ENCODE measurements at regions not wholly inside any gene's neighbourhood (a gene's known extent, or its start where the extent isn't known, plus 50 kb on each side); places are given as distances from the start of the nearest gene placed in this dataset.

DNA sequence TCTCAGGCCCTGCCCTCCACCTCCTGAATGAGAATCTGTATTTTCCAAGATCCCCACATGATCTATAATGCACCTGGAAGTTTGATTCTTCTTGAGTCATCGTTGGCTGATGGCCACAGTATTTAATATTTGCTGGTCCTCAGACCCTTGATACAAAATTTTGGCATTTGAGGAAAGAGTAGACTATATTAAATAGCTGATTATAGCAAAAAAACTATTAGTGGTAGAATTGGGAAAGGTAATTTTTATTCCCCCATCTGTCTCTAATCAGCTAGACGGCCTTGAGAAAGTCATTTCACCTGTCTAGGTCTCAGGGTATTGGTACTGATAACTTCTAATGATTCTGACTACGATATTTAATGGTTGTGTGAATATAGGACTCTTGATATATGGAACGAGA, 176.8 kb downstream of the BMP2 start:
- TF ChIP-seq ZFX (IDR thresholded peaks at IDR 0.05): no peak
- H3K27ac ChIP-seq: no peak overlapping the region

DNA sequence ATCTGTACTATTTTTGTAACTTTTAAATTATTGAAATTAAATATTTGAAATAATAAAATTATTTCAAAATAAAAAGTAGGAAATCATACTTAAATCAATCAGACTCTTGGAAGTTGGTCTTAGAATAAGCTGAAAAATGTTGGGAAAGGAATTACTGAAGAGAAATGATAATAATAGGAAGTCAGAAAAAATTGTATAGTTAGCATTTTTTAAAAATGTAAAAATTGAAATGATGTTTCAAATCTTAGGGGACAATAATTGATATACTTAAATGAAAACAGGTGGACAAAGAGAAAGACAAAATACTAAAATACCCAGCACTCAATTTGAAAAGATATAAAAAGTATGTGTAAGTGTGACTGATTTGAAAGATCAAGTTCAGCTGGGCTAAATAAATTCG, 186.1 kb downstream of the BMP2 start:
- no peak for TF ChIP-seq ZFX (IDR thresholded peaks at IDR 0.05)
- TF ChIP-seq, protein P1, sequence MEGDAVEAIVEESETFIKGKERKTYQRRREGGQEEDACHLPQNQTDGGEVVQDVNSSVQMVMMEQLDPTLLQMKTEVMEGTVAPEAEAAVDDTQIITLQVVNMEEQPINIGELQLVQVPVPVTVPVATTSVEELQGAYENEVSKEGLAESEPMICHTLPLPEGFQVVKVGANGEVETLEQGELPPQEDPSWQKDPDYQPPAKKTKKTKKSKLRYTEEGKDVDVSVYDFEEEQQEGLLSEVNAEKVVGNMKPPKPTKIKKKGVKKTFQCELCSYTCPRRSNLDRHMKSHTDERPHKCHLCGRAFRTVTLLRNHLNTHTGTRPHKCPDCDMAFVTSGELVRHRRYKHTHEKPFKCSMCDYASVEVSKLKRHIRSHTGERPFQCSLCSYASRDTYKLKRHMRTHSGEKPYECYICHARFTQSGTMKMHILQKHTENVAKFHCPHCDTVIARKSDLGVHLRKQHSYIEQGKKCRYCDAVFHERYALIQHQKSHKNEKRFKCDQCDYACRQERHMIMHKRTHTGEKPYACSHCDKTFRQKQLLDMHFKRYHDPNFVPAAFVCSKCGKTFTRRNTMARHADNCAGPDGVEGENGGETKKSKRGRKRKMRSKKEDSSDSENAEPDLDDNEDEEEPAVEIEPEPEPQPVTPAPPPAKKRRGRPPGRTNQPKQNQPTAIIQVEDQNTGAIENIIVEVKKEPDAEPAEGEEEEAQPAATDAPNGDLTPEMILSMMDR (conservative IDR thresholded peaks at IDR 0.05): no peak
- H3K27ac ChIP-seq: no peak overlapping the region

DNA sequence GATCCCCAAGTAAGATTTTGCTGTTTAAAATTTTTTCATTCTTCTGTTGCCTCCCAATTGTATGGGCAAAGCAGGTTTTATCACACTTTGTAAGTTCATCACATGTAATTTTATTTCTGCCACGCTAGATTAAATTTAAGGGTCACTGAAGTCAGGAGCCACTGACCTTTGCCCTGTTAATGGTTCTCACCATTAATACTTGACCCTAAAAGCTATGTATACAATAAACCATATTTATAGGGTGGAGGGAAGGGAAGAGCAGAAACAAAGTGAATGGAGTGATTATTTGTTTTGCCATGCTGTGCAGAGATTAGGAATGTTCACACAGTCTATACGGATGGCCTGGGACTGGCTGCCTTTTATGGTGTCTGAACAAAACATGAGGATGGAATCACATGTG, 186.7 kb downstream of the BMP2 start:
- no peak overlapping the region for H3K27ac ChIP-seq
- no peak for TF ChIP-seq ZFX (IDR thresholded peaks at IDR 0.05)
- TF ChIP-seq, protein P1 (conservative IDR thresholded peaks at IDR 0.05): no peak

DNA sequence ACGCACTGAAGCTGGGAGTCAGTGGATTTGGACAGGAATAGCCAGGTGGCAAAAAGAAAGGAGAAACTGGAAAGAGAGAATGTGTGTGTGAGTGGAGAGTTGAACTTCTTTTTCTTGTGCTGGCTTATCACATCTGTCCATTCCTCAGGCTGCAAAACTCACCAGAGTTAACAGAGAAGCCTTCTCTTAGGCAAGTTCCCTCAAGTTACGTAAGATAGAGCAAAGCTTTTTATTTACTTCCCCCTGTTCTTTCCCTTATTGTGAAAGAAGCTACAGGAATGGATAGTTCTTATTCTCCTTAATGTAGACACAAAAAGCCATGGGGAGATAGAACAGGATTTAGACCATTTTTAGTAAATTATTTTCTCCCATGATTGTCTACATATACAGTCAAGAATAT, 188.6 kb downstream of the BMP2 start:
- TF ChIP-seq, protein P1 (conservative IDR thresholded peaks at IDR 0.05): no peak
- no peak for TF ChIP-seq ZFX (IDR thresholded peaks at IDR 0.05)
- no peak overlapping the region for H3K27ac ChIP-seq

DNA sequence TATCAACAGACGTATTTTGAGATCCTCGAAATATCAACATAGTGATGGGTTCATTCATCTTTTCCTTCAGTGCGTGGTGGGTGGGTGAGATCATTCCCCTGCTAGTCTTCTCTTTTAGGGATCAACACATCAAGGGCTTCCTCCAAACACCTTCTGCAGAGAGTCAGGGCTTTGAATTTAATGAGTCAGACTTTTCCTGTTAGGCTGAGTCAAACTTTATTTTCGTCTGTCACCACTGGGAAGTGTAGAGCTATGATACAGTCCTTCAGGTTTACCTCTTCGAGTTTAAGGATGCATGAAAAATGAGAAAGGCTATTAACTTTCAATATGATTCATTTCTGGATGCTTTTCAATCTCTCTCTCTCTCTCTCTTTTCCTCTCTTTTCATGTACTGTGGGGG, 189.1 kb downstream of the BMP2 start:
- no peak overlapping the region for H3K27ac ChIP-seq
- TF ChIP-seq, protein P1 (conservative IDR thresholded peaks at IDR 0.05): no peak
- no peak for TF ChIP-seq ZFX (IDR thresholded peaks at IDR 0.05)

DNA sequence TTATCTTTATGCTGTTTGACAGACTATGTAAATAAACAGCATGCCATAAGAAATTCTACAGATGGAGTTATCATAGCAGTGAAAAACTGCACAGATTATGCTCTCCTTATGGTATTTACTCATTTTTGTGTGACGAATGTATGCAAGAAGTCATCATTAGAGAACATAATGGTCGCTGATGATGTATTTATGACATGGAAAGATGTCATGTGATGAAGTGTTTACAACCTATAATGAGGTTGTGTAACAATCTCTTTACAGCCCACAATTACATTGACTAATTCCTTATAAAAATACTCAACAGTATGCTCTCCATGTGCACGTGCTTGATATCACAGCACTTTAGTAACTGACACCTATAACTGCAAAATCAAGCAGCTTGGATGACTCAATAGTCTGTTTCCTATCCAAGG, 192.4 kb downstream of the BMP2 start:
- H3K27ac ChIP-seq: no peak overlapping the region
- no peak for TF ChIP-seq ZFX (IDR thresholded peaks at IDR 0.05)
- TF ChIP-seq, protein P1 (conservative IDR thresholded peaks at IDR 0.05): no peak

DNA sequence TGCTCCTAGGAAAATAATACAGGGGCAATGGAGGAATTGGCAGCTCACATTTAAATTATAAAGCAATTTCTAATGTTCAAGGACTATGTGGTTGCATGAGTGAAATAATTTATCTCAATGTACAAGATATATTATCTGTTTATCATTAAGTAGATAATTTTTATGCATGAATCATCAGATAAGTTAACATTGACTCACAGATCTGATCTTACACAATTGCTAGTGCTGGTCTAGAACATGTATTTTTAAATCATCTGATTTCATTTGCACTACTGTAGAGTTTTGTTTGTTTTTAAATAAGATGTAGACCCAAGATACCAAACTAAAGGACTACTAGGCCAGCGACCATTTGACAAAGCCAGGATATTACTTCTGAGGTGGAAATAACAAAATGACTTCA, 199.2 kb downstream of the BMP2 start:
- no peak for TF ChIP-seq ZFX (IDR thresholded peaks at IDR 0.05)
- TF ChIP-seq, protein P1 (conservative IDR thresholded peaks at IDR 0.05): no peak
- H3K27ac ChIP-seq: no peak overlapping the region

DNA sequence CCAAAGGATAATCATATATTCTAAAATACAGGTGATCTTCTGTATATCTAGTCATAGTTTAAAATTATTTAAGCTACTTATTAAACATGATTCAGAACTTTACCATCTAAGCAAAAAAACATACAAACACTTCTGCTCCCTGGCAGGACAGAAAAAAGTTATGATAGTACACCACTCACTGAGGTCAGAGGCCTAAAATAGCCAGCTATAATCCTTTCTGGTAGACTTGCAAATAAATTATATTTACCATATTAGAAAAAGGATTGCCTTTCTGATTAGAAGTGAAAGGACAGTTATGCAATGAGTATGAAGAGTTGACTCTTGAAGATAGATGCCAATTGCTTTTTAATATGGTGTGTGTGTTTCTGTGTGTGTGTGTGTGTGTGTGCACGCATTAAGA, 207.4 kb downstream of the BMP2 start:
- TF ChIP-seq, protein P1 (conservative IDR thresholded peaks at IDR 0.05): no peak
- no peak overlapping the region for H3K27ac ChIP-seq
